ENCODE measurements at regions not wholly inside any gene's neighbourhood (a gene's known extent, or its start where the extent isn't known, plus 50 kb on each side); places are given as distances from the start of the nearest gene placed in this dataset.

- TF ChIP-seq EZH2phosphoT487 (IDR thresholded peaks at IDR 0.05; ENCODE audit: borderline replicate concordance, low read length) (no peak), EZH2 (IDR thresholded peaks at IDR 0.05; ENCODE audit: low read length, unreplicated experiment) (no peak), CTCF (conservative IDR thresholded peaks at IDR 0.05; ENCODE audit: low read depth, low read length) (no peak)
- no peaks in the 10 kb centered on the region for H3K4me1 ChIP-seq (ENCODE audit: insufficient read depth, low read length)
- ChIA-PET CTCF (no interaction called here), POLR2A (ENCODE audit: unreplicated experiment) (no interaction called here)
- 0 out of 2 replicates have a peak, but pooled peaks cover 10% of the 10 kb centered on the region for H3K27me3 ChIP-seq (ENCODE audit: low read length)
- no peak for DNase-seq
- H3K9ac ChIP-seq (ENCODE audit: low read length) = no peak overlapping the region
- H3K79me2 ChIP-seq (ENCODE audit: low read length) = no peaks in the 10 kb centered on the region
- no peaks in the 10 kb centered on the region for H3F3A ChIP-seq (ENCODE audit: low read length, unreplicated experiment)
- no peak overlapping the region for H3K4me2 ChIP-seq (ENCODE audit: low read length)
- ATAC-seq = no peak
- intact Hi-C loops (cut with micrococcal nuclease) = no loop called here
- no peak overlapping the region for H2AFZ ChIP-seq (ENCODE audit: low read length)
- H3K4me3 ChIP-seq (ENCODE audit: low read length) = no peak overlapping the region
- no peak overlapping the region for H3K27ac ChIP-seq (ENCODE audit: low read length)
- no peaks in the 10 kb centered on the region for H3K9me3 ChIP-seq (ENCODE audit: low read length)
- BruUV-seq (replicated peaks) = no TSS peak
- no peaks in the 10 kb centered on the region for H3K9me2 ChIP-seq (replicated peaks; ENCODE audit: low read length)
- no peaks in the 10 kb centered on the region for H3K36me3 ChIP-seq (ENCODE audit: low read depth, low read length)
- no peaks in the 10 kb centered on the region for H4K20me1 ChIP-seq (ENCODE audit: low read length)
Observed at GRCh38 chr2:84083984-84084383, 375.1 kb downstream of the SUCLG1 start.

DNA sequence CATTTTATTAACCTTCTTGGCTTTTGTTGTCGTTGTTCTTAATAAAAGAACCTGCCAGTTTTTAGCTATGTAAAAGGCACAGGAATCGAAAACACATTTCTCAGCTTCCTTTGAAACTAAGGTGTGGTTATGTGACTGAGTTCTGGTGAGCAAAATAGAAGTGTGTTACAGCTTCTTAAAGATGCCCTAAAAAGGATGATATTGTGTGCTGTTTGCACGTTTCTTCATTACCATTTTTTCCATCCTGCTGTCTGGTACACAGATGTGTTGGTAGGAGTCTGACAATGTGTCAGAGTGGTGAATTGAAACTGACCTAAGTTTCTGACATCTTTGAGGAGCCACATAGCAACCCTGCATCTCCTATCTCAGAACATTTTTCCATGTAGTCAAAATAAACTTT lies 380.6 kb downstream of the SUCLG1 start:
- no peaks in the 10 kb centered on the region for H4K20me1 ChIP-seq (ENCODE audit: low read length)
- ATAC-seq (no peak), DNase-seq (no peak)
- H3K4me2 ChIP-seq (ENCODE audit: low read length) = no peak overlapping the region
- ChIA-PET POLR2A (ENCODE audit: unreplicated experiment) (no interaction called here), CTCF (no interaction called here)
- peaks cover 13% of the 10 kb centered on the region; the same call in 1 of the 2 replicates for H3K27me3 ChIP-seq (ENCODE audit: low read length)
- no peak for TF ChIP-seq EZH2 (IDR thresholded peaks at IDR 0.05; ENCODE audit: low read length, unreplicated experiment)
- TF ChIP-seq CTCF (conservative IDR thresholded peaks at IDR 0.05; ENCODE audit: low read depth, low read length) = no peak
- TF ChIP-seq EZH2phosphoT487 (IDR thresholded peaks at IDR 0.05; ENCODE audit: borderline replicate concordance, low read length) = no peak
- no peak overlapping the region for H3K27ac ChIP-seq (ENCODE audit: low read length)
- no peaks in the 10 kb centered on the region for H3K36me3 ChIP-seq (ENCODE audit: low read depth, low read length)
- no peaks in the 10 kb centered on the region for H3F3A ChIP-seq (ENCODE audit: low read length, unreplicated experiment)
- no peaks in the 10 kb centered on the region for H3K4me1 ChIP-seq (ENCODE audit: insufficient read depth, low read length)
- no peaks in the 10 kb centered on the region for H3K9me3 ChIP-seq (ENCODE audit: low read length)
- no peak overlapping the region for H3K9ac ChIP-seq (ENCODE audit: low read length)
- no peak overlapping the region for H3K4me3 ChIP-seq (ENCODE audit: low read length)
- H2AFZ ChIP-seq (ENCODE audit: low read length) = no peak overlapping the region
- BruUV-seq (replicated peaks) = no TSS peak
- intact Hi-C loops (cut with micrococcal nuclease) = no loop called here
- no peaks in the 10 kb centered on the region for H3K79me2 ChIP-seq (ENCODE audit: low read length)
- H3K9me2 ChIP-seq (replicated peaks; ENCODE audit: low read length) = no peaks in the 10 kb centered on the region

GRCh38 chr2:84077496-84077895 lies 381.6 kb downstream of the SUCLG1 start:
- Histone ChIP-seq H3K79me2 (ENCODE audit: low read length) (no peaks in the 10 kb centered on the region), H3K9me3 (ENCODE audit: low read length) (no peaks in the 10 kb centered on the region), H3K4me1 (ENCODE audit: insufficient read depth, low read length) (no peaks in the 10 kb centered on the region), H3K27ac (ENCODE audit: low read length) (no peak overlapping the region), H3K4me3 (ENCODE audit: low read length) (no peak overlapping the region), H3K9ac (ENCODE audit: low read length) (no peak overlapping the region), H3K36me3 (ENCODE audit: low read depth, low read length) (no peaks in the 10 kb centered on the region), H3F3A (ENCODE audit: low read length, unreplicated experiment) (no peaks in the 10 kb centered on the region), H3K9me2 (replicated peaks; ENCODE audit: low read length) (no peaks in the 10 kb centered on the region), H2AFZ (ENCODE audit: low read length) (no peak overlapping the region), H4K20me1 (ENCODE audit: low read length) (no peaks in the 10 kb centered on the region), H3K4me2 (ENCODE audit: low read length) (no peak overlapping the region), H3K27me3 (ENCODE audit: low read length) (peaks cover 14% of the 10 kb centered on the region; the same call in 1 of the 2 replicates)
- no TSS peak for BruUV-seq (replicated peaks)
- intact Hi-C loops (cut with micrococcal nuclease) = no loop called here
- DNase-seq (peak; percentile 51), ATAC-seq (no peak)
- peak; percentile 65 for TF ChIP-seq CTCF (conservative IDR thresholded peaks at IDR 0.05; ENCODE audit: low read depth, low read length)
- TF ChIP-seq EZH2phosphoT487 (IDR thresholded peaks at IDR 0.05; ENCODE audit: borderline replicate concordance, low read length) = no peak
- ChIA-PET POLR2A (ENCODE audit: unreplicated experiment) (no interaction called here), CTCF (no interaction called here)
